Activated T-cell treated with anti-CD3 and anti-CD28 coated beads, Interleukin-2, amount 50 U/mL, for 72 hours (primary cell): ENCODE measurements at regions not wholly inside any gene's neighbourhood (a gene's known extent, or its start where the extent isn't known, plus 50 kb on each side); places are given as distances from the start of the nearest gene placed in this dataset.
A peak's percentile ranks its signal among the peaks of the same experiment; 100 is the strongest.

Source experiments
- ATAC-seq, 2 donors: fragments of 150-1000 bp; cut with Tn5 transposase; replicated peaks in 1 of 2; 2 replicates each; pipeline ENCODE4 v1.10.0; 2021; ENCODE audit warnings: moderate library complexity in 2 of 2, mild to moderate bottlenecking in 1 of 2
- DNase-seq, 2 donors: peaks; one replicate each; pipeline ENCODE4 v3.0.0; 2021 to 2022; ENCODE audit warnings: mixed read lengths in 1 of 2
- H3K27ac Mint-ChIP-seq: one replicate; pipeline ENCODE4 v1.8.0; 2022; ENCODE audit warnings: mild to moderate bottlenecking, moderate library complexity, mixed read lengths
- H3K27me3 Mint-ChIP-seq: one replicate; pipeline ENCODE4 v1.8.0; 2022; ENCODE audit warnings: low read depth, mixed read lengths
- H3K36me3 Mint-ChIP-seq, 2 donors: one replicate each; pipeline ENCODE4 v1.8.0; 2022; ENCODE audit warnings: mixed read lengths in 2 of 2, mild to moderate bottlenecking in 1 of 2; ENCODE audit not compliant: insufficient read depth in 2 of 2
- H3K4me1 Mint-ChIP-seq: one replicate; pipeline ENCODE4 v1.8.0; 2022; ENCODE audit warnings: low read depth, mixed read lengths
- H3K4me3 Mint-ChIP-seq, 2 donors: one replicate each; pipeline ENCODE4 v1.8.0; 2022; ENCODE audit warnings: mild to moderate bottlenecking in 2 of 2, mixed read lengths in 2 of 2, moderate library complexity in 2 of 2
- H3K9me3 Mint-ChIP-seq, 2 donors: one replicate each; pipeline ENCODE4 v1.8.0; 2022; ENCODE audit warnings: mixed read lengths in 2 of 2

DNA sequence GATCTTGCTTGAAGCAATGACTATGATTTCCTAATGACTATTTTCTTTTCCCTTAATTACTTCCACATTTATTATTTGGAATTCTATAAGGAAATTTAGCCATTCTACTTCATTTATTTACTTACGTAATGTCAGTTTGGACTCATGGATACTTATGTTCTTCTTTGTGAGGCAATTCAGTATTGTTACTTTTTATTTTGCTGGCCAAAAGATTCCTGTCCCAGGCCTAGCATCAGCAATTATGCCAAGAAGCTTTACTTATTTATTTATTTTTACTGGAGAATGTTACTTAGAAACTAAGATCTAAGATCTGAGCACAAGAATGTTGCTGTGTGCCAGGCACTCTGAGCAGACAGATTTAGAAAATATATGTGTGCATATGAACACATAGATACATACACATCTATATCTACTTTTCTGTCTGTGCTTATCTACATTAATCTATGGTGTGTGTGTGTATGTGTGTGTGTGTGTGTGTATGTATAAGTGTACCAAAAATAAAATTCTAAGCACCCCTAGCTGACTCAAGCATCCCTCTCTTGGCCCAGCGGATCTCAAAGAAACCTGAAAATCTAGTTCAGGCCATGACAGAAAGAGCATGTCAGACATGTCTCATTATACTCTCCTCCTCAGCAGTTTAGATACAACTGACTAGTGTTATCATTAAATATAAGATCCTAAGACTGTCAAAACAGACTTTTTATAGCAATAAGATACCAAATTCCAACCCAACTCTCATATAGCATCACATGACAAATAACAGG, 640.0 kb upstream of the GJE1 start:
- H3K9me3 Mint-ChIP-seq, result peaks cover 1% of the 10 kb centered on the region in 2 donors
- ATAC-seq, result no peak
- no peak for DNase-seq
- no peaks in the 10 kb centered on the region for H3K27me3 Mint-ChIP-seq
- H3K36me3 Mint-ChIP-seq, result no peaks in the 10 kb centered on the region
- H3K4me3 Mint-ChIP-seq, result no peak overlapping the region
- no peak overlapping the region for H3K27ac Mint-ChIP-seq
- no peaks in the 10 kb centered on the region for H3K4me1 Mint-ChIP-seq

DNA sequence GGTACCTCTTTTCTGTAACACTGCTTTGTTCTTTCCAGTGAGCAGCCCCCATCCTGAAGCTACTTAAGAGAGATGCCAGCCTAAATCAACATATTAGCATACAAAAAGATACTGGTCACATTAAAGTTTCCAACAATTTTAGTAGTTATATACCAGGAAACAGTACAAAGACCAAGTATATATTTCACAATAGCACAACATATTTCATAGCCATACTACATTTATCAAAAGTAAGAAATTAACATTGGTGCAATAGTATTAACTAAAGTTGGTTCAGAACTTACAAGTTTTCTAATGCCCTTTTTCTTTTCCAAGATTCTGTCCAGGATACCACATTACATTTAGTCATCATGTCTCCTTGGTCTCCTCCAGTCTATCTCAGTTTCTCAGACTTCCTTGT, 641.0 kb upstream of the GJE1 start:
- Mint-ChIP-seq H3K4me1 (no peaks in the 10 kb centered on the region), H3K4me3 (no peak overlapping the region), H3K27me3 (no peaks in the 10 kb centered on the region), H3K36me3 (no peaks in the 10 kb centered on the region), H3K9me3 (peaks cover 1 to 3% of the 10 kb centered on the region in 2 donors), H3K27ac (no peak overlapping the region)
- ATAC-seq (no peak), DNase-seq (no peak)

DNA sequence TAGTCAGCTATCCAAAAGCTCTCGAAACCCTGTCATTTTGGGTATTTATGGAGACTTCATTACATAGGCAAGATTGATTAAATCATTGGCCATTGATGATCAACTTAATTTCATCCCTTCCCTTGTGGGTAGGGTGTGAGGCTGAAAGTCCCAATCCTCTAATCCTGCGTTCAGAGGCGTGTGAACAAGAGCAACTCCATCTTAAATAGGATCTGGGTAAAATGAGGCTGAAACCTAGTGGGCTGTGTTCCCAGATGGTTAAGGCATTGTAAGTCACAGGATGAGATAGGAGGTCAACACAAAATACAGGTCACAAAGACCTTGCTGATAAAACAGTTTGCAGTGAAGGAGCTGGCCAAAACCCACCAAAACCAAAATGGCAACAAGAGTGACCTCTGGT, 641.7 kb upstream of the GJE1 start:
- Mint-ChIP-seq H3K27me3 (no peaks in the 10 kb centered on the region), H3K27ac (no peak overlapping the region), H3K9me3 (peaks cover 1 to 3% of the 10 kb centered on the region in 2 donors), H3K36me3 (no peaks in the 10 kb centered on the region), H3K4me3 (no peak overlapping the region), H3K4me1 (no peaks in the 10 kb centered on the region)
- ATAC-seq (no peak), DNase-seq (no peak)

DNA sequence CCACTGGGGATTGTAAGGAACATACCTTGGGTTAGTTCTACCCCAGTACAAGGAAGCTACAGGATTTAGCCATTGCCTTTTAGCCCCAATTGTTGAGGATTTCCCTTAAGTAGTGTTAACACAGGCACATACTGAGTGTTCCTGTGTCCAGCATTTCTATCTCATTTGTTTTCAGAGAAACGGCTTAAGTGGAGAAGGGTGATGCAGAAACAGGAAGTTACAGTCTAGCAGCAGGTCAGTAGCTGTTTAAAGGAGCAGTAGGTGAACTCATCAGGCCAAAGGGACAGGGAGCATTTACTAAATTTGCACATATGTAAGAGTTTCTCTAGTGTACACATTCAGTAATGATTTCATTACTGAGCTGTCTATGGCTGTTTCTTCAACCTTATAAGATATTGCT, 644.2 kb upstream of the GJE1 start:
- Mint-ChIP-seq H3K4me3 (no peak overlapping the region), H3K4me1 (peaks cover 20% of the 10 kb centered on the region), H3K9me3 (peaks cover 0 to 3% of the 10 kb centered on the region in 2 donors), H3K36me3 (no peaks in the 10 kb centered on the region), H3K27ac (no peak overlapping the region), H3K27me3 (no peaks in the 10 kb centered on the region)
- no peak for DNase-seq
- no peak for ATAC-seq

DNA sequence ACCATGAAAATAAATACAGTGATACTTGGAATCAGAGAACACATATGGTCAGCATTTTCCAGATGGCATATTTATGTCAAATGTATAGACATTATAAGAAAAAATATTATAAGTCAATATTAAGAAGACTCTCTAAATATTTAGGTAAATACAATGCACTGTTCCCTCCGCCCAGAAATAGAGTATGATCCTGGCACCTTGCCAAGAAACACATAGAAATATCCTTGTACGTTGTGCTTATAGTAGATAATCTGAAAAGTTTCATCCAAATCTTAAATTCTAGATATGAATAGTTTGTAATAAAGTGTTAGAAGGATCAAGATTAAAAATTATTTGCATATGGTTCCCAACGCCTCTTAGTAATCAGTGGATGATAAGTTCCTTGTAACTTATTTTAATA, 645.8 kb upstream of the GJE1 start:
- ATAC-seq, result no peak
- no peak for DNase-seq
- no peak overlapping the region for H3K4me3 Mint-ChIP-seq
- H3K9me3 Mint-ChIP-seq, result peaks cover 0 to 3% of the 10 kb centered on the region in 2 donors
- H3K27ac Mint-ChIP-seq, result no peak overlapping the region
- H3K27me3 Mint-ChIP-seq, result no peaks in the 10 kb centered on the region
- H3K4me1 Mint-ChIP-seq, result peaks cover 32% of the 10 kb centered on the region
- no peaks in the 10 kb centered on the region for H3K36me3 Mint-ChIP-seq

DNA sequence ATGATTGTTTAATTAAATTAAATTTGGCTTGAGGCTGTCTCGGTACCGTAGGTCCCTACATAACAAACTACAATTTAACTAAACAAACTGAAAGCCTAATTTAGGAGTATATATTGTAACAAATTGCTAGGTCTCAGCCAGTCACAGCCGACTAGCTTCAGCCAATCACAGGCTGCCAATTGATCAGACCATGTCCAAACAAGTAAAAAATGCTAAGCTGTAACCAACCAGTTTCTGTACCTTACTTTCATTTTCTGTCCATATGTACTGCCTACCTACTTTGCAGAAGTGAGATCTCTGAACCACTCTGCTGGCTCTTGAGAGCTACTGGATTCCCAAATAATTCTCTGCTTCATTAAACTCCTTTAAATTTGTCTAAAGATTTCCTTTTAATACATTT, 648.0 kb upstream of the GJE1 start:
- H3K27me3 Mint-ChIP-seq, result no peaks in the 10 kb centered on the region
- DNase-seq (peak; percentile 15 to 23), ATAC-seq (peak; percentile 59 to 69)
- peaks cover 0 to 1% of the 10 kb centered on the region in 2 donors for H3K9me3 Mint-ChIP-seq
- peaks cover 38% of the 10 kb centered on the region for H3K4me1 Mint-ChIP-seq
- H3K36me3 Mint-ChIP-seq, result peaks cover 0 to 2% of the 10 kb centered on the region in 2 donors
- H3K27ac Mint-ChIP-seq, result peak overlapping the region; percentile 92
- peak overlapping the region; percentile 34 to 70 for H3K4me3 Mint-ChIP-seq

DNA sequence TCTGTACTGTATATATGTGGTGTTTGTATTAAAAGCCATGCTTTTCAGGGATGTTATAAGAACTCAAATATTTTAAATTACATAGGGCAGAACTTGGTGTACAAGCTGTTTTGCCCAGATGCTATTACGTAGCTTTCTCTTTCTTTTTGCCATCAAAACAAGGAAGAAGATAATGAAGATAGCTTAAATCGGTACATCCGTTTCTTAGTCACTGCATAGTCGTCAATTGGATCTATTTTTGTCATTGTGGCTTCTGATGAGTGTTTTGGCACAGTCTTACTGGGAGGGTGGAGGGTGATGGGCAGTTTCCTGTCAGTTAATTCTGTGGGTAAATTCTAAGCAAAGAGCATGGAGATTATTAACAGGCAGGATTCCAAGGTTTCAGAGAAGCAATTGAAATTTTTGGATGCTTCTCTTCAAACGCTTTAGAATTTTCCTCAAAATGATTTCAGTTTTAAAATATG, 649.1 kb upstream of the GJE1 start:
- Mint-ChIP-seq H3K27ac (peak overlapping the region; percentile 100), H3K4me3 (peak overlapping the region; percentile 74 to 99), H3K27me3 (no peaks in the 10 kb centered on the region), H3K9me3 (peaks cover 0 to 5% of the 10 kb centered on the region in 2 donors), H3K36me3 (peaks cover 2% of the 10 kb centered on the region in 2 donors), H3K4me1 (peaks cover 38% of the 10 kb centered on the region)
- DNase-seq (peak; percentile 57 to 59), ATAC-seq (peak; percentile 99 to 100)

DNA sequence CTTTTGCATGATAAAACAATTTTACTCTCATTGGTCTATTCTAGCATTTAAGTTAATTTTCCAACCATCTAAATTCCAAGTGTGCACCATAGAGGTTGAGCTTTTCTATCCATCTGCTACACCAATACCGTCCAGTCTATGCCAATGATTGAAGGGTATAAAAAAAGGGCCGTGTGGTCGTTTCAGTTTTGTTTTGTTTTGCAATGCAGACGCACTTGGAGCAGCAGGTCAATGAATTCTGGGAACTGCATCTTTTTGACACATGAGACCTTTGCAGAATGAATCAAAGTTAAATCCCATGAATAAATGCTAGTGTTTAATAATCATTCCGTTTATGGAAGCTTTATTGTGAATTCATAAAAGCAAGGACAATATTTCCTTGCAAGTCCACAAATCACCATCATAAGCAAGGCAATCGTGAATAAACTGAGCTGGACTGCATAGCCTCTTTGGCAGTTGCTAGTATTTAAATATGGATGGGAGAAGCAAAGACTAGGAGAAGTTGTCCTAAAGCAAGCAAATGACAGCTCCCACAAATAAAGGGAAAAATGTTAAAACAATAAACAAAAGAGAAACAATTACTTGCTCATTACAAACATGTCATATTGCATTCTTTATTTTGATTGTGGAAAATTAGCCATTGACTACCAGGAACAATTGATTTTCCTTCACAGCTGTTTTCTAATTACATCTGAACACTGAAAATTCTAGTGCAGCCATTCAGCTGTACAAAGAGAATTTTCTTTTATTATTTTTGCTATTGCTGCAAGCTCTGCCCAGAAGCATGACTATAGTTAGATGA, 649.7 kb upstream of the GJE1 start:
- ATAC-seq (no peak), DNase-seq (no peak)
- Mint-ChIP-seq H3K4me3 (peak overlapping the region; percentile 74 to 99), H3K4me1 (peaks cover 38% of the 10 kb centered on the region), H3K27ac (peak overlapping the region; percentile 100), H3K36me3 (peaks cover 2% of the 10 kb centered on the region in 2 donors), H3K27me3 (no peaks in the 10 kb centered on the region), H3K9me3 (peaks cover 0 to 5% of the 10 kb centered on the region in 2 donors)

DNA sequence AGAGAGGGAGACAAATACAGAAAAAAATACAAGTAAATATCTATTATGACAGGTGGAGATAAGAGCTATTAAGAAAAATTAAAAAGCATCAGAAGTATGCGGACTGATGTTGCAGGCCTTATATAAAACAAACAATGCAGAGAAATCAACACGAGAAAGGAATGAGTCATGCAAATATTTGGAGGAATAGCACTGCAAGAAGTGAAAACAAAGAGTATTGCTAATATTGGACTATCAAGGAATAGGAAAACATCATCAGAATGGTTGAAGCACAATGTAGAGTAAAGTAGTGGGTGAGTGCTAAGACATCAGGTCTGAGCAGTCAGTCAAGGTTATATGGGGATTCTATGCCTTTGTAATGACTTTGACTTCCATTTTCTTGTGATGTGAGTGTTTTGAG, 657.5 kb upstream of the GJE1 start:
- H3K4me1 Mint-ChIP-seq, result peaks cover 4% of the 10 kb centered on the region
- H3K9me3 Mint-ChIP-seq, result peaks cover 2 to 4% of the 10 kb centered on the region in 2 donors
- no peak for ATAC-seq

DNA sequence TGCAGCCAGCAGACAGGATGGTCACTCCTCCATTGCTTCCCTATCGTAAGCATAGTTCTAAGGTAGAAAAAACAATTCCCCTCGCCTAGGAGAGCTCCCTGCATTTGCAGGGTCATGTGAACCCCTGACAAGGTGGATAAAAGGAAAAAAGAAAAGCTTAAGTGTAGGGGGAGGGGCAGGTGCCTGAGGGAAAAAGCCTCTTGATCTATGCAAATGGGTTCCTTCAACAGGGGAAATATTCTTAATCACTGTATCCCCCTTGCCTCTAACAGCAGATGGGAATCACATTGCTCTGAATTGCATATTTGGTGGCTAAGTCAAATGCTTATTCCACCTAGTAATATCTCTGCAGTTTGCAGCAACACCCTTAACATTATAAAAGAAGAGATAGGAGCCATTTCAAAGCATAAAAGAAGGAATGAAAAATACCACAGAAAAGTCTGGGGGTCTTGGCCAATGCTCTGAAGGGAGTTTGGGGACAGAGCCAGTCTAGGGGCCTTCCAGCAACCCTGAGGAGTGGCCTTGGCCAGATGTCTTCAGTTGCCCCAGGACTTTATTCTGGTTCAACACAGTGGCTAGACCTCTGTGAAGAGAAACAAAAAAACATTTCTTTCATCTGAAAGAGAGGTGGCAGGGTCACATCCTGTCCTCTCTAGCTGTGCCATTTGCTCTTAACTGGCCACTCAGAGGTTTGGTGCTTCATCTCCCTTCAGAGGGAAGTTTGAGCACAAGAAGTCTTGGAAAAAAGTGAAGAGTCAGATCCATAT, 660.4 kb upstream of the GJE1 start:
- Mint-ChIP-seq H3K36me3 (peaks cover 0 to 2% of the 10 kb centered on the region in 2 donors), H3K27ac (no peak overlapping the region), H3K27me3 (no peaks in the 10 kb centered on the region), H3K4me1 (peaks cover 4% of the 10 kb centered on the region), H3K9me3 (peaks cover 2% of the 10 kb centered on the region in 2 donors), H3K4me3 (no peak overlapping the region)
- DNase-seq (no peak), ATAC-seq (no peak)

More for the DNA sequence above, 657.5 kb upstream of the GJE1 start:
- Mint-ChIP-seq H3K4me3 (no peak overlapping the region), H3K27me3 (no peaks in the 10 kb centered on the region), H3K36me3 (peaks cover 2% of the 10 kb centered on the region in 2 donors), H3K27ac (no peak overlapping the region)
- no peak for DNase-seq

DNA sequence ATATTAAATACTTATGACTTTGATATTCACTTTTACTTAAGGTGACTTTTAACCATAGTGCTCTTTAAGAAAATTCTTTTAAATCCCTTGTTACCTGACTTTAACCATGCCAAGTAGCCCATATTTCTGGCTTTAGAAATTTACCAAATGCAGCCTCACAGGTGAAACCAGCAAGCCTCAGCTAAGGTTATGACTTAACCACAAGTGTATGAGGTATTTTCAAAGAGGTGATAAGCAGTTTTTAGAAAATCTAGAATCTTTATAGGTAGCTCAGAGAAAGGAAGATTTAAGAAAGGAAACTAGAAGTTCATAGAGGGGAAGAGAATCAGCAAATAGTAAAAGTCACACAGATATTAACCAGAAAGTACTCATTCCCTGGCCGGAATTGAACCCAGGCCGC, 661.9 kb upstream of the GJE1 start:
- no peak for ATAC-seq

DNA sequence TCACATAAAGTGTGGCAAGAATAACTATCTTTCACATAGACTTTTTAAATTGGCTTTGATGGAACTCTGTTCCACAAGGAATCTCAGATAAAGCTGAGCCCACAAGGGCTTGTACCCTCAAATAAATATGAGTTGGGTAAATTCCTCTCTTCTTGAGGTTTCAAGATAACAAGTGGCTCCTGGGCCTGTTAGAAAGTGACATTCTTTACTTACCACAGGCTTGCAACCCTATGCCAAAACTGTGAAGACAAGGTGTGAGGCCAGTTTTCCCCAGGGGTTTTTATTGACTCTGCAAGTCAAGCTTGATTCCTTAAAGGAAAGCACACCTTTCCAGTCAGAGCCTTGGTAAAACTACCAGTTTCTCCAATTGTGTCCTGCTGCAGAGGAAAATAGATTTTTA, 664.8 kb upstream of the GJE1 start:
- H3K4me1 Mint-ChIP-seq, result peaks cover 12% of the 10 kb centered on the region
- no peak for DNase-seq
- no peak overlapping the region for H3K4me3 Mint-ChIP-seq
- peaks cover 0 to 2% of the 10 kb centered on the region in 2 donors for H3K36me3 Mint-ChIP-seq
- H3K9me3 Mint-ChIP-seq, result peaks cover 2% of the 10 kb centered on the region in 2 donors
- H3K27ac Mint-ChIP-seq, result no peak overlapping the region
- H3K27me3 Mint-ChIP-seq, result no peaks in the 10 kb centered on the region
- no peak for ATAC-seq

More for the DNA sequence above, 661.9 kb upstream of the GJE1 start:
- H3K9me3 Mint-ChIP-seq, result peaks cover 2% of the 10 kb centered on the region in 2 donors
- peaks cover 4% of the 10 kb centered on the region for H3K4me1 Mint-ChIP-seq
- no peak overlapping the region for H3K4me3 Mint-ChIP-seq
- H3K27me3 Mint-ChIP-seq, result no peaks in the 10 kb centered on the region
- H3K27ac Mint-ChIP-seq, result no peak overlapping the region
- peaks cover 0 to 2% of the 10 kb centered on the region in 2 donors for H3K36me3 Mint-ChIP-seq
- DNase-seq, result no peak

DNA sequence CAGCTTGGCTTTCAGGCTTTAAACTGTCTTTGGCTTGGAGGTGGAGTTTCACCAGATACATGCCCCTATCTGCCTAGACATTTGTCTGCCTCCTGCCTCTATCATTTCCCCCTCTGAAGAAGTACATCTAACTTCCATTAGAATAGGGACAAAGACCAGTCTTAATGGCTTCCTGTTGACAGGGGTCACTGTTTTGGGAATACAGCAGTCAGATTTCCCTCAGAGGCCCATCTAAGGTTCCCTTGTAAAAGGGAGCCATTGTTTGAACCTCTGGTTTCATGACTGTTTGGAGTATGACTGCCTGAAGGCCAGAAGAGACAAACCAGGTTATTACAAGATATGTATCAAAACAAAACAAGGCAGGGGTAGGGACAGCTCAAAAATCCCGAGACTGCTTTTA, 665.7 kb upstream of the GJE1 start:
- no peak overlapping the region for H3K4me3 Mint-ChIP-seq
- peaks cover 2% of the 10 kb centered on the region in 2 donors for H3K9me3 Mint-ChIP-seq
- no peak overlapping the region for H3K27ac Mint-ChIP-seq
- no peaks in the 10 kb centered on the region for H3K27me3 Mint-ChIP-seq
- H3K36me3 Mint-ChIP-seq, result peaks cover 0 to 2% of the 10 kb centered on the region in 2 donors
- no peak for ATAC-seq
- no peak for DNase-seq
- peaks cover 12% of the 10 kb centered on the region for H3K4me1 Mint-ChIP-seq
